Non-pigmented ciliary epithelial cell (primary cell): ENCODE measurements at regions not wholly inside any gene's neighbourhood (a gene's known extent, or its start where the extent isn't known, plus 50 kb on each side); places are given as distances from the start of the nearest gene placed in this dataset.

Experiments used
- DNase-seq: peaks from one replicate; pipeline ENCODE4 v3.0.0-alpha.2; 2010; ENCODE audit warnings: low read depth

GRCh38 chr7:96928965-96929364, 76.4 kb upstream of the DLX6 start:
- no peak for DNase-seq

- no peak for DNase-seq
These were observed 73.5 kb upstream of the DLX6 start for GRCh38 chr7:96931891-96932290.

- DNase-seq = no peak
These were observed 72.2 kb upstream of the DLX6 start for GRCh38 chr7:96933067-96933645.

- no peak for DNase-seq
These were observed 68.7 kb upstream of the DLX6 start for GRCh38 chr7:96936621-96937020.

GRCh38 chr7:96942112-96942511, 63.2 kb upstream of the DLX6 start:
- no peak for DNase-seq

GRCh38 chr7:96949766-96950165, 55.6 kb upstream of the DLX6 start:
- no peak for DNase-seq

GRCh38 chr7:96952974-96953391, 52.4 kb upstream of the DLX6 start:
- DNase-seq = peak; percentile 8

GRCh38 chr7:96953676-96954513, 51.5 kb upstream of the DLX6 start:
- no peak for DNase-seq
